Transverse colon (tissue), 3 donors: ENCODE measurements at regions not wholly inside any gene's neighbourhood (a gene's known extent, or its start where the extent isn't known, plus 50 kb on each side); places are given as distances from the start of the nearest gene placed in this dataset.
"Not testable (repeated sequence)": the region's sequence is repeated elsewhere in the genome, so short reads cannot be mapped to it uniquely, and the experiment has no call there.

ENCODE experiments used
- CTCF ChIP-seq, 5 experiments: fragments of 200-600 bp in 3 of 5; fragments of 450-650 bp in 2 of 5; sonication (generic) in 3 of 5; IDR thresholded peaks; 1 replicate in 2 of 5; 2 replicates in 3 of 5; pipeline ENCODE4 v1.5.1; 2016 to 2017; ENCODE audit warnings: antibody characterized with exemption in 5 of 5, inconsistent platforms in 3 of 5, mild to moderate bottlenecking in 2 of 5, moderate library complexity in 1 of 5
- EP300 ChIP-seq: sonication (generic); formaldehyde crosslinking; IDR thresholded peaks from one replicate; pipeline ENCODE4 v1.6.1; 2017; ENCODE audit warnings: antibody characterized with exemption, low read depth

DNA sequence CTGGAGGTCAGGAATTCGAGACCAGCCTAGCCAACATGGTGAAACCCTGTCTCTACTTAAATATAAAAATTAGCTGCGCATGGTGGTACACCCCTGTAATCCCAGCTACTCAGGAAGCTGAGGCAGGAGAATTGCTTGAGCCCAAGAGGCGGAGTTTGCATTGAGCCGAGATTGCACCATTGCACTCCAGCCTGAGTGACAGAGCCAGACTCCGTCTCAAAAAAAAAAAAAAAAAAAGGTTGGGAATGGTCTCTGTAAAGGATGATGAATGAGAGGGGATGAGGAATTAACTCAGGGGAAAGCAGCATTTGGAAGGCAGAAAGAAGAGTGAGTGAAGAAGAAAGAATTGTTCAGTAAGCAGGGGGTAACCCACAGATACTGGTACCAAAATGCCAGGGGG is 67.8 kb upstream of the CREB3L1 start:
- TF ChIP-seq CTCF (IDR thresholded peaks at IDR 0.05); EP300: not testable (repeated sequence)
